Mucosa of descending colon (tissue), 3 donors: ENCODE measurements at regions not wholly inside any gene's neighbourhood (a gene's known extent, or its start where the extent isn't known, plus 50 kb on each side); places are given as distances from the start of the nearest gene placed in this dataset.

Experiments
- ATAC-seq: fragments of 200-7000 bp; cut with Tn5 transposase; one replicate; pipeline ENCODE4 v1.9.1; 2020; ENCODE audit warnings: mild to moderate bottlenecking, moderate library complexity
- DNase-seq, 3 donors: peaks; one replicate each; pipeline ENCODE4 v3.0.0-alpha.2; 2020
- H3K36me3 ChIP-seq: fragments of 200-600 bp; one replicate; pipeline ENCODE4 v1.8.0; 2021; ENCODE audit warnings: low read depth, mild to moderate bottlenecking
- H3K4me1 ChIP-seq: fragments of 200-600 bp; one replicate; pipeline ENCODE4 v1.8.0; 2021; ENCODE audit warnings: low read depth, mild to moderate bottlenecking
- H3K4me3 ChIP-seq: fragments of 200-600 bp; one replicate; pipeline ENCODE4 v1.8.0; 2021; ENCODE audit warnings: mild to moderate bottlenecking
- H3K9me3 ChIP-seq: fragments of 200-600 bp; one replicate; pipeline ENCODE4 v1.8.0; 2021; ENCODE audit warnings: mild to moderate bottlenecking
- intact Hi-C, 2 donors: fragments of 100-400 bp; cut with DNase I in 1 of 2; cut with micrococcal nuclease in 1 of 2; formaldehyde crosslinking; loops; one replicate each; pipeline versions ENCODE4 v1.11.0 to v1.11.1; 2022; cut with DNase I, micrococcal nuclease
- TF ChIP-seq, protein P1 (sequence below): fragments of 200-600 bp; IDR thresholded peaks from one replicate; pipeline ENCODE4 v1.8.0; 2022; ENCODE audit warnings: antibody characterized with exemption, mild to moderate bottlenecking
- donor health status: DM: no; HTN: no; CAD: no; lungs with moderate emphysema.
- donor health status: DM: no; HTN: no; CAD: no.
- donor health status: DM: no; HTN: yes; CAD: no.

- TF ChIP-seq, protein P1, sequence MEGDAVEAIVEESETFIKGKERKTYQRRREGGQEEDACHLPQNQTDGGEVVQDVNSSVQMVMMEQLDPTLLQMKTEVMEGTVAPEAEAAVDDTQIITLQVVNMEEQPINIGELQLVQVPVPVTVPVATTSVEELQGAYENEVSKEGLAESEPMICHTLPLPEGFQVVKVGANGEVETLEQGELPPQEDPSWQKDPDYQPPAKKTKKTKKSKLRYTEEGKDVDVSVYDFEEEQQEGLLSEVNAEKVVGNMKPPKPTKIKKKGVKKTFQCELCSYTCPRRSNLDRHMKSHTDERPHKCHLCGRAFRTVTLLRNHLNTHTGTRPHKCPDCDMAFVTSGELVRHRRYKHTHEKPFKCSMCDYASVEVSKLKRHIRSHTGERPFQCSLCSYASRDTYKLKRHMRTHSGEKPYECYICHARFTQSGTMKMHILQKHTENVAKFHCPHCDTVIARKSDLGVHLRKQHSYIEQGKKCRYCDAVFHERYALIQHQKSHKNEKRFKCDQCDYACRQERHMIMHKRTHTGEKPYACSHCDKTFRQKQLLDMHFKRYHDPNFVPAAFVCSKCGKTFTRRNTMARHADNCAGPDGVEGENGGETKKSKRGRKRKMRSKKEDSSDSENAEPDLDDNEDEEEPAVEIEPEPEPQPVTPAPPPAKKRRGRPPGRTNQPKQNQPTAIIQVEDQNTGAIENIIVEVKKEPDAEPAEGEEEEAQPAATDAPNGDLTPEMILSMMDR = no peak
- peaks cover 4% of the 10 kb centered on the region for H3K9me3 ChIP-seq
- DNase-seq (no peak), ATAC-seq (no peak)
- H3K36me3 ChIP-seq = no peaks in the 10 kb centered on the region
- H3K4me1 ChIP-seq = no peaks in the 10 kb centered on the region
- no peak overlapping the region for H3K4me3 ChIP-seq
- intact Hi-C loops = no loop called here
Observed at GRCh38 chr5:21694567-21694966, 1158.6 kb downstream of the CDH12 start.

DNA sequence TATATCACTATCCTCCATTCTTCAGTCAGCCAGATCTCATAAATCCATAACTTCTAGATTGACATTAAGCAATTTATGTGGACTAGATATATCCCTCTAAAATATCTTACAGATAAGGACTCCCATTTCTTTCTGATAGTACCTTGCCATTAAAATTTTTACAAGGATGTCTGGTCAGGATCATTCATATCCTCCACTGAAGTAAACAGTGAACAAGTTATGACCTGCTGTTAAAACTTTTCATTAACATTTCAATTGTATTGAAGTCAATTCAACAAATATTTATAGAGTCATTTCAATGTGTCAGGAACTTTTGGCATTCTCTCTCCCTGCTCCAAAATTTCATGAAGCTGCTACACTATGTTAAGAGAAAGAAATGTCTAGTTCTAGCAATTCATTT lies 1159.6 kb downstream of the CDH12 start:
- intact Hi-C loops = no loop called here
- H3K4me3 ChIP-seq = no peak overlapping the region
- peaks cover 4% of the 10 kb centered on the region for H3K9me3 ChIP-seq
- H3K4me1 ChIP-seq = no peaks in the 10 kb centered on the region
- no peaks in the 10 kb centered on the region for H3K36me3 ChIP-seq
- DNase-seq = no peak
- TF ChIP-seq, protein P1 = no peak
- ATAC-seq = no peak

GRCh38 chr5:21689587-21689986 lies 1163.6 kb downstream of the CDH12 start:
- TF ChIP-seq, protein P1 = no peak
- intact Hi-C loops = no loop called here
- ATAC-seq = no peak

DNA sequence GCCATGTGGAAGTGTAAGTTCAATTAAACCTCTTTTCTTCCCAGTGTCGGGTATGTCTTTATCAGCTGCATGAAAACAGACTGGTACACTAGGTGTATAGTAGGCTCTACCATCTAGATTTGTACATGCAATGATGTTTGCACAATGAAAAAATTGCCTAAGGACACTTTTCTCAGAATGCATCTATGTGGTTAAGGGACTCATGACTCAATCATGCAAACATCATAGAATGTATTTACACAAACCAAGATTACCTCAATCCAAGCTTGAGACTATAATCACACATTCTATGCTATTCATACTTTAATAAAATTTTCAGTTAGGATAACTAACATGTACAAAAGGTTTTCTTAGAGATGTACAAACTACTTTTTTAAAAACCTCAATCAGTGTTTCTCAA lies 1164.5 kb downstream of the CDH12 start:
- TF ChIP-seq, protein P1 = no peak
- H3K9me3 ChIP-seq = no peaks in the 10 kb centered on the region
- H3K4me3 ChIP-seq = no peak overlapping the region
- intact Hi-C loops = no loop called here
- no peaks in the 10 kb centered on the region for H3K36me3 ChIP-seq
- ATAC-seq (no peak), DNase-seq (no peak)
- H3K4me1 ChIP-seq = no peaks in the 10 kb centered on the region

More at GRCh38 chr5:21689587-21689986, 1163.6 kb downstream of the CDH12 start:
- Histone ChIP-seq H3K36me3 (no peaks in the 10 kb centered on the region), H3K4me3 (no peak overlapping the region), H3K9me3 (no peaks in the 10 kb centered on the region), H3K4me1 (no peaks in the 10 kb centered on the region)
- DNase-seq = no peak

DNA sequence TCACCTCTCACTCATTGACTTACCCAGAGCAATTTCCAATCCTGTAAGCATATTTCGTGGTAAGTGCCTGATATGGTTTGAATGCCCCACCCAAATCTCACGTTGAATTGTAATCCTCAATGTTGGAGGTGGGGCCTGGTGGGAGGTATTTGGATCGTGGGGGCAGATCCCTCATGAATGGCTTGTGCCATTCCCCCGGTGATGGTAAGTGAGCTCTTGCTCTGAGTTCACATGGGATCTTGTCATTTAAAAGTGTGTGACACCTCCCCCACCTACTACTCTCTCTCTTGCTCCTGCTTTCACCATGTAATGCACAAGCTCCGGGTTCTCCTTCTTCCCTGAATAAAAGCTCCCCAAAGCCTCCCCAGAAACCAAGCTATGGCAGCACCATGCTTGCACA lies 1165.5 kb downstream of the CDH12 start:
- Histone ChIP-seq H3K4me3 (no peak overlapping the region), H3K9me3 (no peaks in the 10 kb centered on the region), H3K4me1 (no peaks in the 10 kb centered on the region), H3K36me3 (no peaks in the 10 kb centered on the region)
- DNase-seq = no peak
- ATAC-seq = no peak
- intact Hi-C loops = no loop called here
- TF ChIP-seq, protein P1 = no peak

DNA sequence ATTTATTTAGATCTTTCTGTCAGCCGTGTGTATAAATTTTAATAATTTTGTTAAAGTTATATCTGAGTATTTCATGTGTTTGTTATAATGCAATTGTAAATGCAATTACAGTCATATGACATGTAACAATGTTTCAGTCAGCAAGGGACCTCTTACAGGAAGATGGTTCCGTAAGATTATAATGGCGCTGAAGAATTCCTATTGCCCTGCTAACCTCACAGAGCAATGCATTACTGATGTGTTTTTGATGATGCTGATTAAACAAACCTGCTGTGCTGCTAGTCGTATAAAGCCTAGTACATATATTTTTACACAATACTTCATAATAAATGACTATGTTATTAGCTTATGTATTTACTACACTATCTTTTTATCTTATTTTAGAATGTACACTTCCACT lies 1166.4 kb downstream of the CDH12 start:
- DNase-seq = no peak
- no peaks in the 10 kb centered on the region for H3K4me1 ChIP-seq
- no peaks in the 10 kb centered on the region for H3K9me3 ChIP-seq
- ATAC-seq = no peak
- intact Hi-C loops = no loop called here
- TF ChIP-seq, protein P1 = no peak
- H3K36me3 ChIP-seq = no peaks in the 10 kb centered on the region
- no peak overlapping the region for H3K4me3 ChIP-seq
